Naive thymus-derived CD4-positive, alpha-beta T cell (primary cell): ENCODE measurements at regions not wholly inside any gene's neighbourhood (a gene's known extent, or its start where the extent isn't known, plus 50 kb on each side); places are given as distances from the start of the nearest gene placed in this dataset.

Experiments
- ATAC-seq: fragments of 150-1000 bp; cut with Tn5 transposase; 2 replicates; pipeline ENCODE4 v1.10.0; 2021; ENCODE audit warnings: mild to moderate bottlenecking, moderate library complexity
- CTCF ChIA-PET: fragments of 350-600 bp; sonication (Branson Sonifier 250); formaldehyde crosslinking; loops from one replicate; lab custom pipeline; 2021; ENCODE audit warnings: antibody characterized with exemption; lab: Charles Lee
- POLR2A ChIA-PET: fragments of 350-600 bp; sonication (Branson Sonifier 250); formaldehyde crosslinking; loops from one replicate; lab custom pipeline; 2021; ENCODE audit warnings: antibody characterized with exemption, inconsistent platforms; lab: Charles Lee
- DNase-seq, 9 donors: peaks; one replicate each; pipeline versions ENCODE4 v3.0.0 to v3.0.0-alpha.2; 2020 to 2022; ENCODE audit warnings: mixed read lengths in 1 of 9
- H3K27ac ChIP-seq: one replicate; pipeline ENCODE4 v1.7.0; 2013; ENCODE audit warnings: mild to moderate bottlenecking, low read depth, low read length, moderate library complexity
- H3K27me3 ChIP-seq, 2 donors: one replicate each; pipeline ENCODE4 v1.7.0; 2013; ENCODE audit warnings: low read length in 2 of 2, mild to moderate bottlenecking in 2 of 2, moderate library complexity in 2 of 2; ENCODE audit not compliant: control insufficient read depth in 2 of 2, insufficient read depth in 2 of 2
- H3K36me3 ChIP-seq, 3 experiments: 1 replicate in 2 of 3; 2 replicates in 1 of 3; pipeline ENCODE4 v1.7.0; 2013; ENCODE audit warnings: low read length in 3 of 3, mild to moderate bottlenecking in 3 of 3, moderate library complexity in 1 of 3; ENCODE audit not compliant: insufficient read depth in 3 of 3, control insufficient read depth in 2 of 3
- H3K4me1 ChIP-seq, 2 donors: one replicate each; pipeline ENCODE4 v1.7.0; 2013; ENCODE audit warnings: low read length in 2 of 2, mild to moderate bottlenecking in 2 of 2, moderate library complexity in 1 of 2; ENCODE audit not compliant: control insufficient read depth in 2 of 2, insufficient read depth in 2 of 2
- H3K4me3 ChIP-seq: 2 replicates; pipeline ENCODE4 v1.7.0; 2013; ENCODE audit warnings: mild to moderate bottlenecking, low read length
- H3K9me3 ChIP-seq, 3 experiments: 1 replicate in 2 of 3; 2 replicates in 1 of 3; pipeline ENCODE4 v1.7.0; 2013; ENCODE audit warnings: low read length in 3 of 3; ENCODE audit not compliant: control insufficient read depth in 2 of 3
- H3K27ac Mint-ChIP-seq, 9 donors: one replicate each; pipeline ENCODE4 v1.8.0; 2020 to 2022; ENCODE audit warnings: mixed read lengths in 9 of 9, mild to moderate bottlenecking in 8 of 9, moderate library complexity in 5 of 9, inconsistent platforms in 2 of 9
- H3K27me3 Mint-ChIP-seq, 5 donors: one replicate each; pipeline ENCODE4 v1.8.0; 2021 to 2022; ENCODE audit warnings: mixed read lengths in 5 of 5, mild to moderate bottlenecking in 1 of 5
- H3K36me3 Mint-ChIP-seq, 5 donors: one replicate each; pipeline ENCODE4 v1.8.0; 2020 to 2022; ENCODE audit warnings: mixed read lengths in 5 of 5, mild to moderate bottlenecking in 3 of 5, inconsistent platforms in 1 of 5
- H3K4me1 Mint-ChIP-seq, 7 donors: one replicate each; pipeline ENCODE4 v1.8.0; 2020 to 2022; ENCODE audit warnings: mixed read lengths in 7 of 7, mild to moderate bottlenecking in 3 of 7, inconsistent platforms in 1 of 7
- H3K4me3 Mint-ChIP-seq, 10 donors: one replicate each; pipeline ENCODE4 v1.8.0; 2020 to 2022; ENCODE audit warnings: mild to moderate bottlenecking in 10 of 10, mixed read lengths in 10 of 10, moderate library complexity in 6 of 10, inconsistent platforms in 2 of 10
- H3K9me3 Mint-ChIP-seq, 11 donors: one replicate each; pipeline ENCODE4 v1.8.0; 2020 to 2022; ENCODE audit warnings: mixed read lengths in 11 of 11, mild to moderate bottlenecking in 4 of 11, inconsistent platforms in 1 of 11, moderate library complexity in 1 of 11
- intact Hi-C, 2 donors: fragments of 100-400 bp; cut with micrococcal nuclease; formaldehyde crosslinking; loops; one replicate each; pipeline ENCODE4 v1.15.1; 2023

DNA sequence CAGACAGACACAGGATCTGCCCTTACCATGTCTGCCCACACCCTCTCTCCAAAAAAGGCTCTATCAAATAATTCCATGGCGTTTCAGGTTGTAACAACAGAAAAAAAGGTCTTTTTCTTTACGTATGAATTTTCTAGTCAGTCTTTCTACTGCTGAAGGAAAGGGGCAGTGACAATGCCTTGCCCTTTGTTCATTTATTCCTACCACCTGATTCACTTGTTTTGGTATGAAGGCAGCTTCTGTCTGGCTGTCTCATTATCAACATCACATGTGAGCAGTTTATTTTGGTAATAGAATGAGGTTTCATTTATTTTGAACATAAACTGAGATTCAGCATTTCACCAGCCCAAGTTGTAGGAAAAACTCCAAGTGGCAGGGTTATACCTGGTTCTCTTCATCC is 94.3 kb upstream of the KLF7 start:
- DNase-seq, result no peak
- intact Hi-C loops, result loop anchor here in 1 of 2 donors (5.0 kb wide), 1 partner anchor 118 kb away; no protein-coding TSS in a partner anchor
- H3K4me3 Mint-ChIP-seq, result no peak overlapping the region
- Histone ChIP-seq H3K27me3 (no peaks in the 10 kb centered on the region), H3K27ac (no peak overlapping the region), H3K36me3 (no peaks in the 10 kb centered on the region), H3K9me3 (no peaks in the 10 kb centered on the region), H3K4me1 (no peaks in the 10 kb centered on the region), H3K4me3 (no peak overlapping the region)
- POLR2A ChIA-PET, result interaction anchor here (2.2 kb wide), 1 partner anchor 94 kb away, joined by 6 read pairs; the partner anchor contains the start of gene KLF7
- no peak overlapping the region for H3K27ac Mint-ChIP-seq
- peaks cover 0 to 7% (median 3%) of the 10 kb centered on the region in 5 donors for H3K27me3 Mint-ChIP-seq
- H3K36me3 Mint-ChIP-seq, result peaks cover 0 to 1% (median 0%) of the 10 kb centered on the region in 5 donors
- no peaks in the 10 kb centered on the region for H3K4me1 Mint-ChIP-seq
- CTCF ChIA-PET, result no interaction called here
- no peak for ATAC-seq
- H3K9me3 Mint-ChIP-seq, result peaks cover 0 to 2% (median 0%) of the 10 kb centered on the region in 11 donors

DNA sequence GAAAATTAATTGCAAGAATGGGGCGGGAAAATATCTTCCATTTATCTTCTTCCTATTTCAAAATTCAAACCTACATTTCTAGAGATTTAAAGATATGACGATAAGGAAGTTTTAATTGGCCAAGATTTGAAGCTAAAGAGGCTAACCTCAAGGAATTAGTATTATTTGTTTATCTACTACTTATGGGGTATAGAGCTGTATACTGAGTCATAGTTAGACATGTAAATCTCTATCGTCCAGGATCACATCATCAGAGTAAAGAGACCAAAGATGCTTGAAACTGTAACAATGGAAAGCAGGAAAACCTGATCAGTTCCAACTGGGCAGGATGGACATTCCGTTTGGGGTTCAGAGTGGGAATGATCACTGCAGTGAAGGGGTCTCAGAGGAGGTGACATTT is 95.2 kb upstream of the KLF7 start:
- peaks cover 0 to 4% (median 0%) of the 10 kb centered on the region in 11 donors for H3K9me3 Mint-ChIP-seq
- DNase-seq (no peak), ATAC-seq (no peak)
- H3K4me3 Mint-ChIP-seq, result no peak overlapping the region
- H3K9me3 ChIP-seq, result no peaks in the 10 kb centered on the region
- H3K27me3 Mint-ChIP-seq, result peaks cover 0 to 4% (median 0%) of the 10 kb centered on the region in 5 donors
- POLR2A ChIA-PET, result interaction anchor here (2.2 kb wide), 1 partner anchor 95 kb away, joined by 6 read pairs; the partner anchor contains the start of gene KLF7
- no peaks in the 10 kb centered on the region for H3K4me1 Mint-ChIP-seq
- H3K27me3 ChIP-seq, result no peaks in the 10 kb centered on the region
- intact Hi-C loops, result loop anchor here in 1 of 2 donors (1.0 to 5.0 kb wide), 3 partner anchors 119 to 461 kb away; no protein-coding TSS in a partner anchor
- no peaks in the 10 kb centered on the region for H3K36me3 ChIP-seq
- H3K36me3 Mint-ChIP-seq, result peaks cover 0 to 4% (median 0%) of the 10 kb centered on the region in 5 donors
- H3K27ac ChIP-seq, result no peak overlapping the region
- CTCF ChIA-PET, result no interaction called here
- H3K27ac Mint-ChIP-seq, result no peak overlapping the region
- H3K4me3 ChIP-seq, result no peak overlapping the region
- no peaks in the 10 kb centered on the region for H3K4me1 ChIP-seq

- ChIA-PET CTCF (no interaction called here), POLR2A (no interaction called here)
- H3K4me1 Mint-ChIP-seq, result no peaks in the 10 kb centered on the region
- no peak overlapping the region for H3K27ac Mint-ChIP-seq
- H3K36me3 Mint-ChIP-seq, result peaks cover 0 to 4% (median 0%) of the 10 kb centered on the region in 5 donors
- H3K4me3 Mint-ChIP-seq, result no peak overlapping the region
- intact Hi-C loops, result loop anchor here in 1 of 2 donors (5.0 kb wide), 1 partner anchor 122 kb away; no protein-coding TSS in a partner anchor
- H3K27me3 ChIP-seq, result no peaks in the 10 kb centered on the region
- H3K36me3 ChIP-seq, result no peaks in the 10 kb centered on the region
- H3K4me3 ChIP-seq, result no peak overlapping the region
- no peaks in the 10 kb centered on the region for H3K9me3 ChIP-seq
- no peak overlapping the region for H3K27ac ChIP-seq
- DNase-seq, result no peak
- H3K9me3 Mint-ChIP-seq, result peaks cover 0 to 4% (median 0%) of the 10 kb centered on the region in 11 donors
- peaks cover 0 to 3% (median 0%) of the 10 kb centered on the region in 5 donors for H3K27me3 Mint-ChIP-seq
- no peaks in the 10 kb centered on the region for H3K4me1 ChIP-seq
- ATAC-seq, result no peak
Observed at GRCh38 chr2:207264310-207264709, 98.6 kb upstream of the KLF7 start.

GRCh38 chr2:207265332-207265731 is 99.6 kb upstream of the KLF7 start:
- Mint-ChIP-seq H3K4me1 (no peaks in the 10 kb centered on the region), H3K9me3 (peaks cover 0 to 4% (median 0%) of the 10 kb centered on the region in 11 donors), H3K36me3 (peaks cover 0 to 4% (median 0%) of the 10 kb centered on the region in 5 donors), H3K4me3 (no peak overlapping the region), H3K27ac (no peak overlapping the region), H3K27me3 (peaks cover 0 to 3% (median 0%) of the 10 kb centered on the region in 5 donors)
- Histone ChIP-seq H3K9me3 (no peaks in the 10 kb centered on the region), H3K4me1 (no peaks in the 10 kb centered on the region), H3K27ac (no peak overlapping the region), H3K4me3 (no peak overlapping the region), H3K36me3 (no peaks in the 10 kb centered on the region), H3K27me3 (no peaks in the 10 kb centered on the region)
- CTCF ChIA-PET, result no interaction called here
- ATAC-seq, result no peak
- POLR2A ChIA-PET, result interaction anchor here (0.5 kb wide), 1 partner anchor 101 kb away, joined by 3 read pairs; no protein-coding TSS in a partner anchor
- DNase-seq, result no peak
- intact Hi-C loops, result no loop called here

GRCh38 chr2:207265869-207266268 is 100.1 kb upstream of the KLF7 start:
- ATAC-seq (peak; percentile 31), DNase-seq (no peak)
- Mint-ChIP-seq H3K4me1 (no peaks in the 10 kb centered on the region), H3K36me3 (peaks cover 0 to 4% (median 0%) of the 10 kb centered on the region in 5 donors), H3K4me3 (no peak overlapping the region), H3K27me3 (peaks cover 0 to 3% (median 0%) of the 10 kb centered on the region in 5 donors), H3K9me3 (peaks cover 0 to 4% (median 0%) of the 10 kb centered on the region in 11 donors), H3K27ac (peak overlapping the region in 1 of 9 donors; percentile 8)
- Histone ChIP-seq H3K9me3 (no peaks in the 10 kb centered on the region), H3K27me3 (no peaks in the 10 kb centered on the region), H3K4me3 (no peak overlapping the region), H3K4me1 (no peaks in the 10 kb centered on the region), H3K36me3 (no peaks in the 10 kb centered on the region), H3K27ac (no peak overlapping the region)
- POLR2A ChIA-PET, result interaction anchor here (0.6 kb wide), 1 partner anchor 47 kb away, joined by 3 read pairs; no protein-coding TSS in a partner anchor
- CTCF ChIA-PET, result no interaction called here
- intact Hi-C loops, result no loop called here

- ATAC-seq (no peak), DNase-seq (no peak)
- H3K9me3 Mint-ChIP-seq, result peaks cover 0 to 4% (median 0%) of the 10 kb centered on the region in 11 donors
- H3K4me3 Mint-ChIP-seq, result no peak overlapping the region
- peaks cover 0 to 3% (median 0%) of the 10 kb centered on the region in 5 donors for H3K36me3 Mint-ChIP-seq
- Histone ChIP-seq H3K27me3 (no peaks in the 10 kb centered on the region), H3K4me1 (no peaks in the 10 kb centered on the region), H3K9me3 (no peaks in the 10 kb centered on the region), H3K36me3 (no peaks in the 10 kb centered on the region), H3K4me3 (no peak overlapping the region), H3K27ac (no peak overlapping the region)
- no peak overlapping the region for H3K27ac Mint-ChIP-seq
- ChIA-PET POLR2A (interaction anchor here (0.6 kb wide), 1 partner anchor 48 kb away, joined by 3 read pairs; no protein-coding TSS in a partner anchor), CTCF (interaction anchor here (0.6 kb wide), 1 partner anchor 140 kb away, joined by 3 read pairs; no protein-coding TSS in a partner anchor)
- peaks cover 0 to 3% (median 0%) of the 10 kb centered on the region in 5 donors for H3K27me3 Mint-ChIP-seq
- H3K4me1 Mint-ChIP-seq, result no peaks in the 10 kb centered on the region
- intact Hi-C loops, result no loop called here
Observed at GRCh38 chr2:207266648-207267047, 100.9 kb upstream of the KLF7 start.

GRCh38 chr2:207269038-207269437 is 103.3 kb upstream of the KLF7 start:
- Mint-ChIP-seq H3K36me3 (peaks cover 0 to 3% (median 0%) of the 10 kb centered on the region in 5 donors), H3K27me3 (no peaks in the 10 kb centered on the region), H3K9me3 (peaks cover 0 to 4% (median 0%) of the 10 kb centered on the region in 11 donors), H3K4me1 (no peaks in the 10 kb centered on the region), H3K4me3 (no peak overlapping the region), H3K27ac (no peak overlapping the region)
- H3K4me1 ChIP-seq, result no peaks in the 10 kb centered on the region
- H3K9me3 ChIP-seq, result no peaks in the 10 kb centered on the region
- H3K27ac ChIP-seq, result no peak overlapping the region
- CTCF ChIA-PET, result no interaction called here
- intact Hi-C loops, result no loop called here
- POLR2A ChIA-PET, result no interaction called here
- no peak for ATAC-seq
- DNase-seq, result no peak
- H3K27me3 ChIP-seq, result no peaks in the 10 kb centered on the region
- H3K36me3 ChIP-seq, result no peaks in the 10 kb centered on the region
- no peak overlapping the region for H3K4me3 ChIP-seq
